Astrocyte (in vitro differentiated cells and primary cell): ENCODE measurements at regions not wholly inside any gene's neighbourhood (a gene's known extent, or its start where the extent isn't known, plus 50 kb on each side); places are given as distances from the start of the nearest gene placed in this dataset.

Source experiments
- DNase-seq: peaks from one replicate; pipeline ENCODE4 v3.0.0-alpha.2; 2010; ENCODE audit warnings: low read depth
- FAIRE-seq: peaks from 2 replicates; lab custom pipeline; 2011; peaks lifted over from hg19 to GRCh38; lab: Jason Lieb, UNC
- H2AFZ ChIP-seq: 2 replicates; pipeline ENCODE4 v1.6.0; 2012; ENCODE audit warnings: low read depth, low read length, inconsistent platforms
- H3K27ac ChIP-seq: 2 replicates; pipeline ENCODE4 v1.5.1; 2011; ENCODE audit warnings: low read depth, low read length, inconsistent platforms
- H3K27me3 ChIP-seq: 2 replicates; pipeline ENCODE4 v1.6.0; 2011; ENCODE audit warnings: low read length, inconsistent platforms; ENCODE audit not compliant: insufficient read depth
- H3K36me3 ChIP-seq: 2 replicates; pipeline ENCODE4 v1.5.1; 2011; ENCODE audit warnings: low read length, inconsistent platforms; ENCODE audit not compliant: insufficient read depth
- H3K4me1 ChIP-seq: 2 replicates; pipeline ENCODE4 v1.5.1; 2011; ENCODE audit warnings: low read length, inconsistent platforms; ENCODE audit not compliant: insufficient read depth
- H3K4me2 ChIP-seq: 2 replicates; pipeline ENCODE4 v1.6.0; 2012; ENCODE audit warnings: low read length, inconsistent platforms
- H3K4me3 ChIP-seq: 2 replicates; pipeline ENCODE4 v1.5.1; 2011; ENCODE audit warnings: low read depth, mild to moderate bottlenecking, low read length, inconsistent platforms; ENCODE audit not compliant: insufficient read depth
- H3K79me2 ChIP-seq: 2 replicates; pipeline ENCODE4 v1.6.0; 2012; ENCODE audit warnings: mild to moderate bottlenecking, low read length, inconsistent platforms; ENCODE audit not compliant: insufficient read depth
- H3K9ac ChIP-seq: 2 replicates; pipeline ENCODE4 v1.6.0; 2012; ENCODE audit warnings: mild to moderate bottlenecking, low read length, inconsistent platforms
- H3K9me3 ChIP-seq: 2 replicates; pipeline ENCODE4 v1.5.1; 2012; ENCODE audit warnings: low read depth, mild to moderate bottlenecking, low read length, inconsistent platforms; ENCODE audit not compliant: insufficient read depth
- H4K20me1 ChIP-seq: 2 replicates; pipeline ENCODE4 v1.6.0; 2012; ENCODE audit warnings: low read length, inconsistent platforms; ENCODE audit not compliant: insufficient read depth
- H3K27ac Mint-ChIP-seq: one replicate; pipeline ENCODE4 v1.8.0; 2021; ENCODE audit warnings: mild to moderate bottlenecking, mixed read lengths; ENCODE audit not compliant: unreplicated experiment
- H3K27me3 Mint-ChIP-seq: one replicate; pipeline ENCODE4 v1.8.0; 2021; ENCODE audit warnings: low read depth, mixed read lengths; ENCODE audit not compliant: unreplicated experiment
- H3K36me3 Mint-ChIP-seq: one replicate; pipeline ENCODE4 v1.8.0; 2021; ENCODE audit warnings: low read depth, mixed read lengths; ENCODE audit not compliant: unreplicated experiment
- H3K4me1 Mint-ChIP-seq: one replicate; pipeline ENCODE4 v1.8.0; 2021; ENCODE audit warnings: low read depth, mixed read lengths; ENCODE audit not compliant: unreplicated experiment
- H3K4me3 Mint-ChIP-seq: one replicate; pipeline ENCODE4 v1.8.0; 2021; ENCODE audit warnings: mild to moderate bottlenecking, moderate library complexity, mixed read lengths; ENCODE audit not compliant: unreplicated experiment
- H3K9me3 Mint-ChIP-seq: one replicate; pipeline ENCODE4 v1.8.0; 2021; ENCODE audit warnings: mild to moderate bottlenecking, mixed read lengths; ENCODE audit not compliant: unreplicated experiment
- CTCF ChIP-seq: IDR thresholded peaks from 2 replicates; pipeline ENCODE4 v1.5.1; 2011; ENCODE audit warnings: low read depth, mild to moderate bottlenecking, inconsistent platforms, low read length, moderate library complexity; ENCODE audit not compliant: insufficient read depth
- EZH2 ChIP-seq: IDR thresholded peaks from 2 replicates; pipeline ENCODE4 v1.6.1; 2012; ENCODE audit warnings: mild to moderate bottlenecking, low read length, inconsistent platforms; ENCODE audit not compliant: insufficient read depth

DNA sequence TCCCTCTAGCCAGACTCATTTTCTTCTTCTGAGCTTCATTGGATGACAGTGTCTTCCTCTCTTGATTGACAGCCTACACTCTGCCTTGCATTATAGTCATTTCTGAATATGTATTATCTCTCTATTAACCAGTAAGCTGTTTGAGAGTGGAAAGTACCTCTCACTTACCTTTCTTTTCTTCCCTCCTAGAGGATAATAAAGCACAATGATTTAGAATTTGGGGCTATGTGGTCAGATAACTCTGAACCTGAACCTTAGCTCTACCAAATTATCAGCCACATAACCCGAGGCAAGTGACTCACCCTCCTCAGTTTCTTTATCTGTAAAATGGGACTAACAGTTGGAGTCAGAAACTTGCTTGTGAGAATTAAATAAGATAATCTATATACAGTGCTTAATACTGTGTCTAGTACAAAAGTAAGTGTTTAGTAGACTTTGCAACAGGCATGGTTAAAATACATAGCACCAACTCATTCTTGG, 331.8 kb upstream of the TBL1XR1 start:
- H3K4me3 ChIP-seq = no peak overlapping the region
- no peaks in the 10 kb centered on the region for H3K9me3 ChIP-seq
- Mint-ChIP-seq H3K27ac (no peak overlapping the region), H3K36me3 (no peaks in the 10 kb centered on the region), H3K4me3 (no peak overlapping the region), H3K4me1 (peaks cover 16% of the 10 kb centered on the region), H3K9me3 (peaks cover 8% of the 10 kb centered on the region), H3K27me3 (no peaks in the 10 kb centered on the region)
- H3K79me2 ChIP-seq = no peaks in the 10 kb centered on the region
- H3K27ac ChIP-seq = no peak overlapping the region
- no peak for TF ChIP-seq CTCF
- no peak for TF ChIP-seq EZH2
- H3K9ac ChIP-seq = no peak overlapping the region
- no peaks in the 10 kb centered on the region for H3K27me3 ChIP-seq
- H3K4me1 ChIP-seq = peaks cover 10% of the 10 kb centered on the region
- no peak overlapping the region for H2AFZ ChIP-seq
- FAIRE-seq (no peak), DNase-seq (no peak)
- no peak overlapping the region for H3K4me2 ChIP-seq
- H4K20me1 ChIP-seq = no peaks in the 10 kb centered on the region
- no peaks in the 10 kb centered on the region for H3K36me3 ChIP-seq

GRCh38 chr3:177529716-177530335, 332.5 kb upstream of the TBL1XR1 start:
- TF ChIP-seq EZH2 = no peak
- TF ChIP-seq CTCF = no peak
- H3K9me3 ChIP-seq = no peaks in the 10 kb centered on the region
- no peak overlapping the region for H3K4me2 ChIP-seq
- H3K9ac ChIP-seq = no peak overlapping the region
- Mint-ChIP-seq H3K27me3 (no peaks in the 10 kb centered on the region), H3K9me3 (peaks cover 8% of the 10 kb centered on the region), H3K4me1 (peaks cover 14% of the 10 kb centered on the region), H3K36me3 (no peaks in the 10 kb centered on the region), H3K4me3 (no peak overlapping the region), H3K27ac (no peak overlapping the region)
- H3K79me2 ChIP-seq = no peaks in the 10 kb centered on the region
- FAIRE-seq = no peak
- no peaks in the 10 kb centered on the region for H3K27me3 ChIP-seq
- H3K36me3 ChIP-seq = no peaks in the 10 kb centered on the region
- no peaks in the 10 kb centered on the region for H4K20me1 ChIP-seq
- no peak overlapping the region for H2AFZ ChIP-seq
- peak; percentile 57 for DNase-seq
- no peak overlapping the region for H3K27ac ChIP-seq
- H3K4me1 ChIP-seq = peaks cover 10% of the 10 kb centered on the region
- no peak overlapping the region for H3K4me3 ChIP-seq

GRCh38 chr3:177530908-177531307, 333.6 kb upstream of the TBL1XR1 start:
- Histone ChIP-seq H3K4me2 (no peak overlapping the region), H3K4me3 (no peak overlapping the region), H3K4me1 (peaks cover 9% of the 10 kb centered on the region), H3K9me3 (no peaks in the 10 kb centered on the region), H3K79me2 (no peaks in the 10 kb centered on the region), H4K20me1 (no peaks in the 10 kb centered on the region), H2AFZ (no peak overlapping the region), H3K27ac (no peak overlapping the region), H3K9ac (no peak overlapping the region), H3K27me3 (no peaks in the 10 kb centered on the region), H3K36me3 (no peaks in the 10 kb centered on the region)
- H3K36me3 Mint-ChIP-seq = no peaks in the 10 kb centered on the region
- FAIRE-seq (no peak), DNase-seq (no peak)
- peaks cover 5% of the 10 kb centered on the region for H3K9me3 Mint-ChIP-seq
- H3K4me1 Mint-ChIP-seq = peaks cover 14% of the 10 kb centered on the region
- H3K27me3 Mint-ChIP-seq = no peaks in the 10 kb centered on the region
- H3K27ac Mint-ChIP-seq = no peak overlapping the region
- no peak overlapping the region for H3K4me3 Mint-ChIP-seq
- no peak for TF ChIP-seq CTCF
- no peak for TF ChIP-seq EZH2
